HCT116 (cell line): ENCODE measurements at regions not wholly inside any gene's neighbourhood (a gene's known extent, or its start where the extent isn't known, plus 50 kb on each side); places are given as distances from the start of the nearest gene placed in this dataset.

ENCODE experiments used
- ATAC-seq: fragments of 200-7000 bp; cut with Tn5 transposase; 2 replicates; pipeline ENCODE4 v1.9.1; 2020; ENCODE audit warnings: mild to moderate bottlenecking, moderate library complexity
- BruUV-seq: library from RNA; stranded (reverse); fragments of 400-500 nt; replicated peaks from 2 replicates; lab custom pipeline; 2021; lab: Mats Ljungman, UMichigan
- CTCF ChIA-PET: fragments of 300-600 bp; sonication (Branson Sonifier 250); formaldehyde crosslinking; loops from one replicate; lab custom pipeline; 2021; ENCODE audit warnings: antibody characterized with exemption; lab: Charles Lee
- POLR2A ChIA-PET: fragments of 300-600, 350-600 bp; sonication (Branson Sonifier 250); formaldehyde crosslinking; loops from one replicate; lab custom pipeline; 2021; ENCODE audit warnings: antibody characterized with exemption; lab: Charles Lee
- RAD21 ChIA-PET, 2 experiments: fragments of 300-600 bp; sonication (Branson Sonifier 250); formaldehyde crosslinking; loops; one replicate each; lab custom pipeline; 2023; ENCODE audit warnings: low total read pairs in 2 of 2; ENCODE audit not compliant: uncharacterized antibody in 2 of 2, unreplicated experiment in 2 of 2, low non-redundant PET in 1 of 2; lab: Charles Lee
- DNase-seq: peaks from one replicate; pipeline ENCODE4 v3.0.0-alpha.2; 2010; ENCODE audit warnings: low read depth, low spot score
- H2AFZ ChIP-seq: fragments of 200-600 bp; shearing (Covaris generic), sonication (generic); 2 replicates; pipeline ENCODE4 v1.6.1; 2017; ENCODE audit warnings: low read depth, mixed run types, mixed read lengths, antibody characterized with exemption, low read length; ENCODE audit not compliant: poor library complexity, severe bottlenecking
- H3K27ac ChIP-seq: 2 replicates; pipeline ENCODE4 v1.5.1; 2012; ENCODE audit warnings: low read depth, low read length
- H3K27me3 ChIP-seq: fragments of 200-600 bp; sonication (generic); 2 replicates; pipeline ENCODE4 v1.6.1; 2016; ENCODE audit warnings: mixed run types, low read length, mixed read lengths; ENCODE audit not compliant: insufficient read depth
- H3K36me3 ChIP-seq, 2 experiments: fragments of 200-500 bp in 1 of 2; fragments of 200-600 bp in 1 of 2; sonication (Bioruptor generic) in 1 of 2; sonication (generic) in 1 of 2; 2 replicates each; pipeline versions ENCODE4 v1.5.1 to v1.6.1; 2014 to 2016; ENCODE audit warnings: low read length in 2 of 2, inconsistent platforms in 1 of 2, mixed read lengths in 1 of 2, mixed run types in 1 of 2; ENCODE audit not compliant: insufficient read depth in 2 of 2, control insufficient read depth in 1 of 2
- H3K4me1 ChIP-seq, 2 experiments: fragments of 200-600 bp in 1 of 2; sonication (generic) in 1 of 2; 2 replicates each; pipeline versions ENCODE4 v1.5.1 to v1.6.1; 2012 to 2017; ENCODE audit warnings: low read length in 2 of 2, inconsistent platforms in 1 of 2, mild to moderate bottlenecking in 1 of 2, mixed read lengths in 1 of 2, mixed run types in 1 of 2, moderate library complexity in 1 of 2; ENCODE audit not compliant: insufficient read depth in 2 of 2, control insufficient read depth in 1 of 2
- H3K4me2 ChIP-seq: fragments of 200-600 bp; sonication (generic); 2 replicates; pipeline ENCODE4 v1.6.1; 2017; ENCODE audit warnings: mixed run types, low read length, mixed read lengths
- H3K4me3 ChIP-seq, 2 experiments: fragments of 200-600 bp in 1 of 2; sonication (generic) in 1 of 2; replicated peaks in 1 of 2; 2 replicates each; pipeline ENCODE4 v1.5.1; 2011 to 2016; ENCODE audit warnings: low read length in 2 of 2, control low read depth in 1 of 2, low read depth in 1 of 2, mild to moderate bottlenecking in 1 of 2, mixed read lengths in 1 of 2, mixed run types in 1 of 2
- H3K79me2 ChIP-seq: fragments of 200-600 bp; sonication (generic); 2 replicates; pipeline ENCODE4 v1.6.1; 2017; ENCODE audit warnings: mild to moderate bottlenecking, mixed run types, low read length, moderate library complexity, mixed read lengths; ENCODE audit not compliant: insufficient read depth
- H3K9ac ChIP-seq: fragments of 200-600 bp; sonication (generic); 2 replicates; pipeline ENCODE4 v1.6.1; 2016; ENCODE audit warnings: low read length, mixed read lengths
- H3K9me2 ChIP-seq: fragments of 200-600 bp; sonication (generic), shearing (Covaris generic); 2 replicates; pipeline ENCODE4 v1.6.1; 2017; ENCODE audit warnings: mixed run types, mild to moderate bottlenecking, moderate library complexity; ENCODE audit not compliant: insufficient read depth
- H3K9me3 ChIP-seq, 2 experiments: fragments of 200-500 bp in 1 of 2; fragments of 200-600 bp in 1 of 2; sonication (Bioruptor generic) in 1 of 2; sonication (generic) in 1 of 2; 2 replicates each; pipeline ENCODE4 v1.6.1; 2014 to 2017; ENCODE audit warnings: low read length in 2 of 2, mixed read lengths in 2 of 2, inconsistent platforms in 1 of 2, low read depth in 1 of 2, mild to moderate bottlenecking in 1 of 2, mixed run types in 1 of 2, moderate library complexity in 1 of 2; ENCODE audit not compliant: control insufficient read depth in 1 of 2, insufficient read depth in 1 of 2
- H4K20me1 ChIP-seq: fragments of 200-600 bp; sonication (generic), shearing (Covaris generic); 2 replicates; pipeline ENCODE4 v1.6.1; 2017; ENCODE audit warnings: mixed run types, mild to moderate bottlenecking, moderate library complexity; ENCODE audit not compliant: insufficient read depth
- CBX3 ChIP-seq: IDR thresholded peaks from 2 replicates; pipeline ENCODE4 v1.6.1; 2012; ENCODE audit warnings: low read depth
- CEBPB ChIP-seq: IDR thresholded peaks from 2 replicates; pipeline ENCODE4 v1.6.1; 2012; ENCODE audit warnings: low read depth
- CTCF ChIP-seq, 3 experiments: fragments of 200-600 bp in 1 of 3; sonication (generic) in 1 of 3; IDR thresholded peaks in 2 of 3; conservative IDR thresholded peaks in 1 of 3; 2 replicates each; pipeline ENCODE4 v1.5.1; 2012 to 2017; ENCODE audit warnings: low read depth in 2 of 3, low read length in 2 of 3, antibody characterized with exemption in 1 of 3, borderline replicate concordance in 1 of 3, control low read depth in 1 of 3, mild to moderate bottlenecking in 1 of 3, mixed read lengths in 1 of 3, mixed run types in 1 of 3, moderate library complexity in 1 of 3; ENCODE audit not compliant: insufficient read depth in 1 of 3
- EGR1 ChIP-seq: IDR thresholded peaks from 2 replicates; pipeline ENCODE4 v1.6.1; 2012; ENCODE audit warnings: low read depth
- ELF1 ChIP-seq: IDR thresholded peaks from 2 replicates; pipeline ENCODE4 v1.6.1; 2012; ENCODE audit warnings: low read depth, borderline replicate concordance
- EZH2 ChIP-seq: fragments of 200-600 bp; sonication (generic); IDR thresholded peaks from 2 replicates; pipeline ENCODE4 v1.6.1; 2017; ENCODE audit warnings: antibody characterized with exemption, mixed run types
- EZH2phosphoT487 ChIP-seq: fragments of 200-600 bp; IDR thresholded peaks from 2 replicates; pipeline ENCODE4 v1.6.1; 2018; ENCODE audit warnings: antibody characterized with exemption, borderline replicate concordance
- FOSL1 ChIP-seq: IDR thresholded peaks from 2 replicates; pipeline ENCODE4 v1.6.1; 2012; ENCODE audit warnings: low read depth
- JUND ChIP-seq: IDR thresholded peaks from 2 replicates; pipeline ENCODE4 v1.6.1; 2012
- POLR2A ChIP-seq: IDR thresholded peaks from 2 replicates; pipeline ENCODE4 v1.7.0; 2011; ENCODE audit warnings: borderline replicate concordance; ENCODE audit not compliant: insufficient read depth, insufficient read length; ENCODE audit errors: extremely low read depth
- RAD21 ChIP-seq: IDR thresholded peaks from 2 replicates; pipeline ENCODE4 v1.6.1; 2012; ENCODE audit warnings: low read depth, mild to moderate bottlenecking
- SIN3A ChIP-seq: IDR thresholded peaks from 2 replicates; pipeline ENCODE4 v1.6.1; 2012; ENCODE audit warnings: low read depth
- SP1 ChIP-seq: IDR thresholded peaks from 2 replicates; pipeline ENCODE4 v1.6.1; 2012; ENCODE audit warnings: low read depth
- TCF7L2 ChIP-seq: IDR thresholded peaks from 2 replicates; pipeline ENCODE4 v1.7.0; 2011; ENCODE audit warnings: borderline replicate concordance, inconsistent platforms; ENCODE audit not compliant: insufficient read depth, insufficient read length; ENCODE audit errors: extremely low read depth
- YY1 ChIP-seq: IDR thresholded peaks from 2 replicates; pipeline ENCODE4 v1.6.1; 2011; ENCODE audit warnings: low read length, low read depth, moderate library complexity, mild to moderate bottlenecking; ENCODE audit not compliant: insufficient replicate concordance; ENCODE audit errors: extremely low read depth
- ZFX ChIP-seq: fragments of 450-650 bp; IDR thresholded peaks from 2 replicates; pipeline ENCODE4 v1.6.1; 2017
- intact Hi-C: fragments of 100-400 bp; cut with micrococcal nuclease; formaldehyde crosslinking; loops from 2 replicates; pipeline ENCODE4 v1.10.0; 2022
- TF ChIP-seq, protein P1 (sequence below): IDR thresholded peaks from 2 replicates; pipeline ENCODE4 v1.6.1; 2012; ENCODE audit warnings: low read depth
- TF ChIP-seq, protein P2 (sequence below): IDR thresholded peaks from 2 replicates; pipeline ENCODE4 v1.6.1; 2012

DNA sequence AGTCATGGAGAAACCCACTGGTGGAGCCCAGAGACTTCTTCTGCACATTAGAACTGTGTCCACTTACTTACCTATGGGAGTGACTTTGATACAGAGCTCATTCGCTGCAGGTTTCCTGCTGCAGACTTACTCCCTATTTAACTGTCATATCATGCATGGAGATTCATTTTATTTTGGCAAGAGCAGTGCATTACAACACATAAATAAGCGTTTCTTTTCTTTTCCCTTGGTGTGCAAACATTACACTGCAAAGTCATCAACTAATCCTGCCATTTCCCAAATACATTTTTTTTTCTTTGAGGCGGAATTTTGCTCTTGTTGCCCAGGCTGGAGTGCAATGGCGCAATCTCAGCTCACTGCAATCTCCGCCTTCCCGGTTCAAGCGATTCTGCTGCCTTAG is 230.9 kb upstream of the SFRP2 start:
- intact Hi-C loops: loop anchor here (5.0 kb wide), 1 partner anchor 233 kb away; the partner anchor contains the start of gene SFRP2
- Histone ChIP-seq H3K36me3 (no peaks in the 10 kb centered on the region), H3K4me2 (no peak overlapping the region), H3K9me2 (no peaks in the 10 kb centered on the region), H3K4me3 (no peak overlapping the region), H3K27me3 (no peaks in the 10 kb centered on the region), H4K20me1 (no peaks in the 10 kb centered on the region), H3K9ac (no peak overlapping the region), H3K9me3 (no peaks in the 10 kb centered on the region), H3K4me1 (no peaks in the 10 kb centered on the region), H3K27ac (no peak overlapping the region), H3K79me2 (no peaks in the 10 kb centered on the region), H2AFZ (no peak overlapping the region)
- no peak for DNase-seq
- no peak for TF ChIP-seq JUND
- TF ChIP-seq TCF7L2: no peak
- TF ChIP-seq YY1: no peak
- TF ChIP-seq, protein P1, sequence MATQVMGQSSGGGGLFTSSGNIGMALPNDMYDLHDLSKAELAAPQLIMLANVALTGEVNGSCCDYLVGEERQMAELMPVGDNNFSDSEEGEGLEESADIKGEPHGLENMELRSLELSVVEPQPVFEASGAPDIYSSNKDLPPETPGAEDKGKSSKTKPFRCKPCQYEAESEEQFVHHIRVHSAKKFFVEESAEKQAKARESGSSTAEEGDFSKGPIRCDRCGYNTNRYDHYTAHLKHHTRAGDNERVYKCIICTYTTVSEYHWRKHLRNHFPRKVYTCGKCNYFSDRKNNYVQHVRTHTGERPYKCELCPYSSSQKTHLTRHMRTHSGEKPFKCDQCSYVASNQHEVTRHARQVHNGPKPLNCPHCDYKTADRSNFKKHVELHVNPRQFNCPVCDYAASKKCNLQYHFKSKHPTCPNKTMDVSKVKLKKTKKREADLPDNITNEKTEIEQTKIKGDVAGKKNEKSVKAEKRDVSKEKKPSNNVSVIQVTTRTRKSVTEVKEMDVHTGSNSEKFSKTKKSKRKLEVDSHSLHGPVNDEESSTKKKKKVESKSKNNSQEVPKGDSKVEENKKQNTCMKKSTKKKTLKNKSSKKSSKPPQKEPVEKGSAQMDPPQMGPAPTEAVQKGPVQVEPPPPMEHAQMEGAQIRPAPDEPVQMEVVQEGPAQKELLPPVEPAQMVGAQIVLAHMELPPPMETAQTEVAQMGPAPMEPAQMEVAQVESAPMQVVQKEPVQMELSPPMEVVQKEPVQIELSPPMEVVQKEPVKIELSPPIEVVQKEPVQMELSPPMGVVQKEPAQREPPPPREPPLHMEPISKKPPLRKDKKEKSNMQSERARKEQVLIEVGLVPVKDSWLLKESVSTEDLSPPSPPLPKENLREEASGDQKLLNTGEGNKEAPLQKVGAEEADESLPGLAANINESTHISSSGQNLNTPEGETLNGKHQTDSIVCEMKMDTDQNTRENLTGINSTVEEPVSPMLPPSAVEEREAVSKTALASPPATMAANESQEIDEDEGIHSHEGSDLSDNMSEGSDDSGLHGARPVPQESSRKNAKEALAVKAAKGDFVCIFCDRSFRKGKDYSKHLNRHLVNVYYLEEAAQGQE: no peak
- TF ChIP-seq, protein P2, sequence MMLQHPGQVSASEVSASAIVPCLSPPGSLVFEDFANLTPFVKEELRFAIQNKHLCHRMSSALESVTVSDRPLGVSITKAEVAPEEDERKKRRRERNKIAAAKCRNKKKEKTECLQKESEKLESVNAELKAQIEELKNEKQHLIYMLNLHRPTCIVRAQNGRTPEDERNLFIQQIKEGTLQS: no peak
- no peak for TF ChIP-seq EZH2
- no peak for TF ChIP-seq ZFX
- TF ChIP-seq SP1: no peak
- TF ChIP-seq RAD21: no peak
- no peak for TF ChIP-seq POLR2A
- TF ChIP-seq SIN3A: no peak
- TF ChIP-seq CBX3: no peak
- no peak for TF ChIP-seq EGR1
- TF ChIP-seq CTCF (IDR thresholded peaks at IDR 0.05 in 2 of 3, conservative IDR thresholded peaks at IDR 0.05 in 1 of 3; ENCODE audit: borderline replicate concordance in 1 of 3, insufficient read depth in 1 of 3, low read depth in 2 of 3, low read length in 2 of 3): no peak
- no peak for TF ChIP-seq FOSL1
- no peak for TF ChIP-seq EZH2phosphoT487
- TF ChIP-seq CEBPB: no peak
- TF ChIP-seq ELF1: no peak
- BruUV-seq: no TSS peak
- ChIA-PET POLR2A (no interaction called here), RAD21 (interaction anchor here in 1 of 2 experiments (1.2 kb wide), 1 partner anchor 234 kb away, joined by 3 read pairs; no protein-coding TSS in a partner anchor), CTCF (interaction anchor here (1.9 kb wide), 1 partner anchor 234 kb away, joined by 7 read pairs; no protein-coding TSS in a partner anchor)
- ATAC-seq: no peak
